ENCODE measurements at regions not wholly inside any gene's neighbourhood (a gene's known extent, or its start where the extent isn't known, plus 50 kb on each side); places are given as distances from the start of the nearest gene placed in this dataset.

DNA sequence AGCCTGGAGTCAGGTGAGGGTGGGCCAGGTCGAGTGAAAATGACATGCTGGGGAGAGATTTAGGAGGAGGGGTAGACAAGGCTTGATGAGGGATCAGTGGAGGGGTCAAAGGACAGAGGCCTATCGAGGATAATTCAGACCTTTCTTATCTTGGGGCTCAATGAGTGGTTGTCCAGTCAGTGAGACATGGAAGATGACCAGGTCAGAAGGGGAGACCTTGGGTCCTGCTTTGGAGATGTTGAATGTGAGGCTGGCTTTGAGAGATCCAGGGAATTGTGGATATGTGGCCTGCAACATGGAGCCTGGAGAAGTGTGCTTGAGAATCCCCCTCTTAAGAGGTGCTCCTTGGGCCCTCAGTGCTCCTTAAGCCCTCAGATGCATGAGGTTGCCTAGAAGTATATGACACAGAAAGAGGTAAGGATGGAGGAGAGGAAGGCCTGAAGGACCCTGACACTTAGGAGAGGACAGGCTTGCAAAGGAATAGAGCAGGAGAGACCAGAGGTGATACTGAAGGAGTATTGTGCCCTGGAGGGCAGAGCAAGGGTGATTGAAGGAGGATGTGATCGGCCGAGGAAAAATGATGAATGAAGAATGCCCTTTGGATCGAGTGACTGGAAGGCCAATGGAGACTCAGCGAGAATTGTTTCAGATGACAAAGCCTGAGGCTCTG is 129.8 kb upstream of the GPR26 start:
- DNase-seq: no peak

DNA sequence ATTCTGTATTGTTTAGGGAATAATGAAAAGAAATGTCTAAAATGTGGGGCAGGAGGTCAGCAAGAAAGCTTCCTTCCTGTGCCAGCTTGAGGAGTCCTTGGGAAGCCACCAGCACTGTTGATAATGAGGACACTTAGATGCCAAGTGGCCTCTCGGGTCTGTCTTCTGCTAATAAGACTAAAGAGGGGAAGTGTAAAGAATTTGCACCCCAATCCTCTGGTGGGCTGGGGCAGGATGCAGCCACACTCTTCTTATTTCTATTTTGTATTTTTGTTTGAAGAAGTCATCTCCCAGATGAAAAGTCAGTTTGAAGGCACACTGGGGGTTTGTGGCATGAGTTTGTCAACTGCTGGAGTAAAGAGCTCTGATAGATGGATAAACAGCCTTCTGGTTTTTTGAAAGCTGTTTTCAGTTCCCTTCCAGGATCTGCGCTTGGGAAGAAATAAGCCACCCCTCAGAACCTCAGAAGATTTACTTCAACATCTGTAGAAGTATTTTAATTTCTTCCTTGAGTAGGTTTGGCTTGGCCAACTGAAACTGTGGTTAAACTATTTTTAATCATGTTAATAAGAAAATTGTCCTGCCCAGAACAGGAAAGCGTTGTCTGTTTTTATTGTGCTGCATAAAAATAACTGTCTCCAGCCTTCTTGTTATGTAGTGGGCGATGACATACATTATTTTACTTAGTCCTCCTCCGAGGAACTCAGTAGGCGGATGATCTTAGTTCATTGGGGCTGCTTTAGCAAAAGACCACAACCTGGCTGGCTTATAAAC is 128.8 kb upstream of the GPR26 start:
- no peak for DNase-seq

DNA sequence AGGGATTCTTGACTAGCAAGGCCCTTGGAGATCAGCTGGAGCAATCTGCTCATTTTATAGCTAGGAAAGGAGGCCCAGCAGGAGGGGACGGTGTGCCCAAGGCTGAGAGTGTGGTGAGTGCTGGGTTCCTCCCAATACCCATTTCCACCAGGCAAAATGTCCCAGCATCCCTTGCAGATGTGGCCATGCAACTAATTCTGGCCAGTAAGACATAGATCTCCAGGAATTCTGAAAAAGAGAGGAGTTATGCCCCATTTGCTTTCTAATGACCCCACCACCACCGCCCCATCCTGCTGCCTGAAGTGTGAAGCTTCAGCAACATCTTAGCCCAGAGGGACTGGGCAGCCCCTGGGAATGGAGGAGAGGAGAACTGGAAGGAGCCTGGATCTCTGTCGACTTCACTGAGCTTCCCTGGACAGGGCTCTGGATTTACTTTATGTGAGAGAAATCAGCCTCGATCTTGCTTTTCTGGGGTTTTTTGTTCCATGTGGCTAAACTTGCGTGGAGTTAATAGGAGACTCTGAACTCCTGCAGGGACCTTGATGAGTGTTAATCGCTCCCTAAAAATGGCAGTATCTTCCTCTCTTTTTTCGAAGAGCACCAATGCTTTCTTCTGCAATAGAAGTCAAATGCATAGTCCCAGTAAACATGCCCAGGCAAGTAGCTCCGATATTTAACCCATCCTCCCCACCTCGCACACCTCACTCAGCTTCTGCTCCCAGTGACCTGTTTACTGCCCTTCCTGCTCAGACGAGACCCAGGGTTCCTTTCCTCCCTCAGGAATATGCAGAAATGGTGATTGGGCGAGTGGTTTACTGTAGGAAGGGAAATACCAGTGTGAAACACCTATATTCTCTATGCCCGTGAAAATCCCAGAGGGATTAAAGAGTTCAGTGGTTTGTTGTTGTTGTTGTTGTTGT is 127.5 kb upstream of the GPR26 start:
- DNase-seq: peak; percentile 69

DNA sequence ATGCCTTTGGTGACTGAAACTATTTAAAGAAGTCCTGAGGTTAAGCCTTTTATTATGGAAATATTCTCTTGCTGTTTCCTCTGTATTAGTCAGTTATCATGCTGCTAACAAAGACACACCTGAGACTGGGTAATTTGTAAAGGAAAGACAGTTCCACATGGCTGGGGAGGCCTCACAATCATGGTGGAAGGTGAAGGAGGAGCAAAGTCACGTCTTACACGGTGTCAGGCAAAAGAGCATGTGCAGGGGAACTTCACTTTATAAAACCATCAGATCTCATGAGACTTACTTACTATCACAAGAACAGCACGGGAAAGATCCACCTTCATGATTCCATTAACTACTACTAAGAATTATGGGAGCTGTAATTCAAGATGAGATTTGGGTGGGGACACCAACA is 121.2 kb upstream of the GPR26 start:
- no peak for DNase-seq

DNA sequence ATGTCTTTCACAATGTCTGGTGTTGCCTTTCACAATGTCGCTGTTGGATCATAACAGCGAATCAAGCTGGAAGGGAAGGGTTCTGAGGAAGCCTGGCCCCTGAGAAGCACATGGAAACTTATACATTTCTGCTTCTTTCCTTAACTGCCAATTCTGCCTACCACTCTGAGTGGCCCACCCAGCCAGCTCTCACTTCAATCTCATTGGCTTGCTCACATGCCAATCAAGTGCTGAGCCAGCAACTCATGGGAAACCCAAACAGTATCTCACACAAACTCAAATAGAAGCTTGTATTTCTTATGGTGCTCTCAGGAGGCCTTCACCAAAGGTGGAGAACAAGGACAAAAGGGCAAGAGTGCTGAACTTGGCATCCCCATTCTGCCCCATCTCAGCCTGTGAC is 117.4 kb upstream of the GPR26 start:
- peak; percentile 29 for DNase-seq

DNA sequence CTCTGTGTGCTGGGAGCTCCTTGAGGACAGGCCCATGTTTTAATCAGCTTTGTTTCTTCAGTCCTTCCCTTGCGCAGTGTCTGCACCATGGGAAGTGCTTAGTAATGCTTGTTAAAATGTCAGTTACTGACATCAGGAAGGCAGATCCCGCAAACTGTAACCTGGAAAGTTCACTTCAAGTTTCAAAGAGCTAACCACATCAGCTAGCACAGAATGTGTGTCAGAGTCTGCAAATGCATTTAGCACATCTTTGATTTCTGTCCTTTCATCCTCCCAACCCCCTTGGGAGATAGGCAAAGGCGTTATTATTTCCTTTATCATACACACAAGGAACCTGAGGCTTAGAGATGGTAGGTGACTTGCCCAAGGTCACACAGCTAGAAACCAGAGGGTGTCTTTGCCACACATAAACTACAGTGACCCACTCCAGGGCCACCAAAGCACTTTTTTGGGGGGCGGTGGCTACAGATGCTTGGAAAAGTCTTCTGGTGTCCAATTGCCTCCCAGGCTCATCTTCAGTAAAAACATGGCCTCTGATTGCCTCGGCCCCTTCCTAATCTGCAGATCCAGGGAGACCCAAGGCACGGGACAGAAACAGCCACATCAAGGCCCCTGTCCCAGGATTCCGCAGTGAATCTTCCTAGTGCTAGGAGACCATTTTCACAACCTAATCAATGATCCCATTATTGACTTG is 116.2 kb upstream of the GPR26 start:
- DNase-seq: peak; percentile 43

DNA sequence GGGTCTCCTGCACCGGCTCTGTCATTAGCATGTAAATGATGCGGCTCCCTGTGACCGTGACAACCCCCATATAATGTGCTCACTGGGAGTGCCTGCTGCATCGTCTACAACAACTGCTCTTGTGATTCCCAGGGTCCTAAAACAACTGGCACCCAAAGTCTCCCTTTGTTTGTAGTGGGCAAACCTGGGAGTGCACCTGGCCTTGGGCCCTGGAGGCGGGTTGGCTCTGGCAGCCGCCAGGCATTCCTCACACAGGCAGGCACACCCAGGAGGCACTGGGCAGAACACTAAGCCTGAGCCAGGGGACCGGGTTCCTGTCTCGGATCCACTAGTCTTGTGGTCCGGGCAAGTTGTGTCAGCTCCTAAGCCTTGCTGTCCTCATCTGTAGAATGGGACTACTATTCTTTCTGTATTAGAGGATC is 115.5 kb upstream of the GPR26 start:
- no peak for DNase-seq

DNA sequence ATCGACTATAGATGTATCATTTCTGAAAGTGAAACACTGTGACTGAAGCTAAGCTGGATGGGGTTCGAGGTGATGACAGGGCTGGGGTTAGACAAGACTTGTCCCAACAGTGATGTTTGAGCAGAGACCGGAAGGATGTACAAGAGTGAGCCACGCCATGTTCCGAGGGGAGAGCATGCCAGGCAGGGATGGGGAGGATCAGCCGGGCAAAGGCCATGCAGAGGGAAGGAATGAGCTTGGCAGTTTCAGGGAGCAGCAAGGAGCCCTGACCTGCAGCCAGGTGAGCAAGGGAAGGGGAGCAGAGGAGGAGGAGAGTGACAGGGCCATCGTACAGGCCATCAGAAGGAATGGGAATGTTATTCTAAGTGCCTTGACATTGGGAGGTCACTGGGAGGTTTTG is 114.9 kb upstream of the GPR26 start:
- no peak for DNase-seq

DNA sequence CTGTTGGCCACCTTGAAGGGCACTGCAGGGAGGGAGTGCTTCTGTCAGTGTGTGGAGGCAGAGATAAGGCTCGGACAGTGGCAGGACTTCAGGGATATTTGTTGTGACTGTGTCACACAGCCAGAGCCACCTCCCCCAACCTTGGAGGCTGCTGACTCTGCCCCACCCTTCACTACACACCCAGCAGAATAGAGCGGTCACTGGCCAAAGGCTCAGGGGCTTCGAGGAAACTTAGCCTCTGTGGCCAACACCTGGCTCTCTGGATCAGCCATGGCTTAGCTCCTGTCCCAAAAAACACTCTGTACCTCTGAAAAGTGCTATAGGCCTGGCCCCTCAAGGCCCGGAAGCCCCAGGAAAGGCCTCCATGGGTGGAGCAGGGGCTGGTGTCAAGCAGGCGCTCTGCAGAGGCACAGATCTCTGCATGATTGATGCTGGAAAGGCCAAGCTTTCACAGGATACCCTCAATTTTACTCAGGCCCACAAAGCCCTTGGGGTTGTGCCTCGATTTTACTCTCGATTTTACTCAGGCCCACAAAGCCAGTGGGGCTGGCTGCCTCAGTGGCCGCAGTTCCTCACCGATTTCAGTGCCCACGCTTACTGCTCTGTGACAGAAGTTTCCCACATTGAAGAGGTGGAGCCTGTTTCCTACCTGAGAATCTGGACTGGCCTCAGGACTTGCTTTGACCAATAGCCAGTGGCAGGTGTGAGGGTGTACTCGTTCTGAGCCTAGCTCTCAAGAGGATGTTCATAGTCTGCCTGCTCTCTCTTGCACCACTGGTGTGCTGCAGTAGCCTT is 113.2 kb upstream of the GPR26 start:
- DNase-seq: peak; percentile 29

DNA sequence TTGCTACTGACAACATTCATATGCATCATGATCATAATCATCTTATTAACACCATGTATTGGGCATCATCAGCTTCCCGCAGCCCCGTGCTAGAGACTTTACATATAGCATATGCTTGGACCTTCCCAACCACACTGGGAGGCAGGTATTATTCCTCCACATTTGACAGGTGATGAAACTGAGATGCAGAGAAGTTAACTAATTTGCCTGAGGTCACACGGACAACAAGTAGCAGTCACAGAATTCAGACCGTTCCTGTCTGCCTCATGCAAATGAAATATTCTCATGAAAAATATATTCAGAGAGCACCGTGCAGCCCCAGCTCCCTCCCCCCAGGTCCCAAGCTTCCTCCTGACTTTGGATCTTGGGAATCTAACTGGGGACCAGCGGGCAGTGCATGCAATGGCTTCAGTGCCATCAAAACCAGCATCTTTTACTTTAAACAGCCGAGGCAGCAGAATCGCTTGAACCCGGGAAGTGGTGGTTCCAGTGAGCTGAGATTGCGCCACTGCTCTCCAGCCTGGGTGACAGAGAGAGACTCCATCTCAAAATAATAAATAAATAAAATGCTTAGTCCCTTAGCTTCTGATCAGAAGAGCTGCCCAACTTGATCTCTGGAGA is 112.2 kb upstream of the GPR26 start:
- DNase-seq: peak; percentile 27

DNA sequence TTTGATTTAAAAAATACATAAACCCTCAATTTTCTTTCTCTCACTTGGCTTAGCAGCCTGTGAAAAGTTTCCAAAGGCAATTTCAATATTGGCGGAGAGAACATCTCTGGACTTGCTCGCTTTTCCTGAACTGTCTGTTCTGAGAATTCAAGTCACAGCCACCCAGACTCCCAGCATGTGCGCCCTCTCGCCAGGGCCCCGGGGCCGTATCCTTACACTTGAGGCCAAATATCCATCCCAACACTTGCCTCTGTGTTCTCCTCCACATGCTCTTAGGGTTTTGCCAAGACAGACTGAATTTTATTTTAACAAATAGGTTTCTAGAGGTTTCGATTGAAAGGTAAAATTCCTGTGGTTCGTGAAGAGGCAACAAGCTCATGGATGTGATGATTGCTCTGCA is 111.5 kb upstream of the GPR26 start:
- DNase-seq: peak; percentile 7

DNA sequence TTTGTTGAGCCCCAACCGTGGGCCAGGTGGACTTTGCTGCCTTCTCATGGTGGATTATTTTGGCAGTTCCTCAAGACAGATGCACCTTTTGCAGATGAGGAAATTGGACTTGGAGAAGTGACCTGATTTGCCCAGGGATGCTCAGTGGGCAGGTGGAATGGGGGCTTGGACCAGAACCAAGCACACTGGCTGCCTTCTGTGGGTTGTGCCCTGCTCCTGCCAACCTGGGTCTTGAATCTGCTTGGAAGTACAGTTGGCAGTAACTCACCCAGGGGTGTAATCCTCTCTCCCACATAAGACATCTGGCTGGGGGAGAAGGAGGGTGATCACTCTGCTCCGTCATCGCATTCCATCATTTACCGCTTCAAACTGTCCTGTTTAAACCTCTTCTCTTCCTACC is 110.5 kb upstream of the GPR26 start:
- peak; percentile 35 for DNase-seq

DNA sequence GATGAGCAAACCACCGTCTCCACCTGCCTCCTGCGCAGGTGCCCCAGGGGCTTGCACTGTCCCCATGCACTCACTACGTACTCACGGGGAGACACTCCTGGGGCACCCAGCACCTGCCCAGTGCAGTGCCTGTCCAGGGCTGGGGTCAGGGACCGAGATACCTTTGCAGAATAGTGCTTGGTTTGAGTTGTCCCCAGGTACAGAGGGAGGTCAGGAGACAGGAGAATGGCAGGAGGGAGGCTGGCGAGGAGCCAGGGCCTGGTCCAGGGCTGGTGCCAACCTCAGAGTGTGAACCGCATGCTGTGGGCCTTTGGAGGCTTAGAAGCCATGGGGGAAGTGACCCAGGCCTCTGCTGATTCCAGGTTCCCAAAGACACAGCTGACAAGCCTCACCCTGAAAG is 110.1 kb upstream of the GPR26 start:
- no peak for DNase-seq

DNA sequence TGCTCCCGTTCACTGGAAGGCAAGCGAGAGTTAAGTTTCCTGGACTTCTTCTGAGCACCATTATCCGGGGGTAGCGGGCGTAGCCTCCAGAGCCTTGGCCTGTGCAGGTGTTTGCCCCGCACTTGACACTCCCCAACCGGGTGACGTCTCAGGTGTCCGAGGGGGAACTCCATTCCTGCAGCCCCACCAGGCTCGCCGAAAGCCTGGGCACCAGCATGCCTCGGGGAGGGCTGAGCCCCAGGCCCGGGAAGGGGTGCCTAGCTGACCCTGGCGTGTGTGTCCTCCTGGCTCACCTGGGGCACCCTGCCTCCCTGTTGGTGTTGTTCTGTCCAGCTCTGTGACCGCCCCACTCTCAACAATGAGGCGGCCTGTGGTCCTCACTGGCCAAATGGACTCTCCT is 109.4 kb upstream of the GPR26 start:
- peak; percentile 32 for DNase-seq

DNA sequence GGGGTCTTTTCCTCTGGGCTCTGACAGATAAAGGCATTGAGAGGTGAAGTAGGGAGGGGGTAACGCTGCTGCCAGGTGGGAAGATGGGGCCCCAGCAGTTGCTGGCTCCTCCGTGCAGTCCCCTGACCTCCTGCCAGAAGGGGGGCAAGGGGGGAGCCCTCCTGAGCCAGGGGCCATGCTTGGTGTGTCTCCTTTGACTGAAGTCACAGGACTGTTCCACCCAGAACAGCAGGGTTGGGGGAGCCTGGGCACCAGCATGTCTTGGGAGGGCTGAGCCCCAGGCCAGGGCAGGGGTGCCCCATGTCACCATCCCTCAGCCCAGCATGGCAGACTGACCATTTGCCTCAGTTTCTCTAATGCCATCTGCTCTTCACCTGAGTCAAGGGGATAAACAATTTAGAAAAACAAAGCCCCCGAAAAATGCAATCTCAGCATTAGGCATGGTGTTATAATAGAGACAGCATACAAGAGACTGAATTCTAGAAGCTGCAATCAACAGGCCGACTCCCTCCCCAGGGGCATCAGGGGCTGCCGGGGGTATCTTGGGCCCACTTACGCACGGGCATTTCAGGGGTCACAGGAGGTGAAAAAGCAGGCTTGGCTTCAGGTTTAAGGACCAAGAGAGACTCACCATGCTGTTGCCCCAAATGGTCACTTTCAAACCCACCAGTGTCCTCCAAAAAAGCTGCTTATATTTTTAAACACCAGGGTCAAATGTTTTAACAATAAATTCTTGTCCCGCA is 108.6 kb upstream of the GPR26 start:
- DNase-seq: peak; percentile 31

DNA sequence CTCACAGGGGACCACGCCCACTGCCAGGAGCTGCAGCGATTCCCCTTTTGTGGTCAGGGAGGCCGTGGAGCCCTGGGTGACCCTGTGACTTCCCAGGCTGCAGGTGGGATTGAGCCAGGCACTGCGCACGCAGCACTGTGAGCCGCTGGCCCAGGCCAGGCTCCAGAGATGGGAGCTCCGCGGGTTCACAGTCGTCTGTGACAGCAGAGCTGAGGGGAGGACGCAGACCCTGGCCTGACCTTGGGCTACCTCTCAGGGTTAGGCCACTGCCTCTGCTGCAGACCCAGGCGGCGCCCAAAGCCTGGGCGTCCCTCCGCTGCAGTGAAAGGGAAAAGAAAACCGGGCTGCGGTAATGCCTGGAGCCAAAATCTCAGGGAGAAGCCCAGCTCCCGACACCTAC is 107.5 kb upstream of the GPR26 start:
- DNase-seq: peak; percentile 48

DNA sequence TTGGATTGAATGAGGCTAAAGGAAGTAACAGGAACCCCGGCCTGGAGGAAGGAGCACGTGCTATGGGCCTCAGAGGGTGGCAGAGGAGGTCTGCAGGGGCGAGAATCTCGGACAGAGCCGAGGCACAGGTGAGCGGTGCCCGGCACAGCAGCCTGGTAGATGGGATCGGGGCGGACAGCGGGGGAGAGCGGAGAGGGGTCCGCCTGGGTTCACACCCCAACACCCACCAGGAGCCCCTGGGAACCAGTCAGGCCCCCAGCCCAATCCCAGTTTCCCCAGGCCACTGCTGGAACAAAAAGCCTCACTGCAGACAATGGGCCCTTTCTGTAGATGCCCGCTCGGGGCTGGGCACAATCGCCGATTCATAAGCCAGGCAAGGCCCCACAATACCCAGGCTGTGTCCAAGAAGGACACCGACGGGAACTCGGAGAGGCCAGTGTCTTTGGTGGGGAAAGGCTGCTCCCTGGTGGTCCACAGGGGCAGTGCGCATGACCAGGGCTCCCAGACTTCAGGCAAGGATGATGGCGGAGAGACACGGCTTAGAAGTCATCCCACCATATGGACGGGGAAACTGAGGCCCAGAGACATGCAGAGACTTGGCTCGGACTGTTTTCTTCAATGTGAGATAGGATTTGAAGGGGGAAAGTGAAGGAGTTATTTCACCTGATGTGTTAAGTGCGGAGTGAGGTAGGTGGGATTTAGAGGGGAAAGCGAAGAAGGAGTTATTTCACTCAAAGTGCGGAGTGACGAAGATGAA is 106.9 kb upstream of the GPR26 start:
- peak; percentile 90 for DNase-seq

DNA sequence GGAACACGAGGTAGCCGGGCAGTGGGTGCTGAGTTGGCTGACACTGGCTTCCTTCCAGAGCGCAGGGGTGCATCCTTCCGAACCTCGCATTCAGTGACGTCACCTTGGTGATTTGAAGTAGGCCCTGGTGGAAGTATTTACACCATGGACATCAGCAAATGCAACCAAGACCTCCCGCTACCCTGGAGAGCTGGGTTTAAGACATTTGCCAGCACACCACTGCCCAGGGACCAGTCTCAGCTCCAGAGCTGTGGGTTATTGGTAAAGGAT is 106.4 kb upstream of the GPR26 start:
- DNase-seq: peak; percentile 43

DNA sequence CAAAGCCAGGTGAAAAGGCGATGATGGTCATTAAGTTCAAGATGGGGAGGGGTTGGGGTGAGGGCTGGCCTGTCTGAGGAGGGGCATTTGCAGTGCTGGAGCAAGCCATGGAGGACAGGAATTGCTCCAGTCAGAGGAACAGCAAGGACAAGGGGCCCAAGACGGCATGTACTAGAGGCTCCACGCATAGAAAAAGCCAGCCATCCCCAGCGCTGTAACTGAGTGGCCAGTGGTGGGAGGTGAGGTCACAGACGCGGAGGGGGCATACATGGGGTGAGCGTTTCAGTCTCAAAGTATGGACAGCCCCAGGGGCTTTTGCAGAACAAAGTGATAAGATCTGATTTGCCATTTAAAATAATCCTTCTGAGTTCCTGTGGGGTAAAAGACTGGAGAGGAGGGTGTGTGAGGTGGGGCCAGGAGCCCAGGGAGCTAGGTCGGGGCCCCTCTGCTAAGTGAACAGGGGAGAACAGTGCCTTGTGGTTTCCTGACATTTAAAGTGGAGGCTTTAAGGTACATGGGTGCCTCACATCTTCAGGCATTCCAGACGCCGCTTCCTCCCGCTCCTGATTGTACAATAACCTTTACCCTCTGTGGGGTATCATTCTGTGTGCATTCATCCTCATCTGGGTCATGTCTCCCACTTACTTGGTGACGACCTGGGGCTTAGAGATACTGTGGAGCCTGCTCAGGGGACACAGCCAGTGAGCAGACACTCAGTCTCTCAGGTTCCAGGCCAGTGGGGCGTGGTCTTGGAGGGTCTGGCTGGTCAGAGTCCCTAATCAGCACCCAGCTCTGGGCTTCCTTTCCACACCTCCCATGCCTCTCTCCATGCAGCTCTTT is 105.6 kb upstream of the GPR26 start:
- peak; percentile 90 for DNase-seq

DNA sequence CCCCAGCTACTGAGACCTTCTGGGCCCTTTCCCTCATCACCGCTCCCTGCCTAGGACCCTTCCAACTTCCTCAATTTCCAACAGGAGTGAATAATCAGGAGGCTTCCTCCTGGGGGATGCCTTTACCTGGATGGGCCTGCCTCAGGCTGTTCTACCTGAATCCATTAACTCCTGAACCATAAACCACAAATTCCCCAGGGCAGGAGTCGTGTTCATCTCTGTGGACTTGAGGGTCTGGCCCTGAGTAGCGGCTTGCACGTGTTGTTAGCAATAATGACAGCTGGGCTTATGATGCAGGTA is 105.1 kb upstream of the GPR26 start:
- DNase-seq: peak; percentile 86
